HCT116 (cell line): ENCODE measurements at regions not wholly inside any gene's neighbourhood (a gene's known extent, or its start where the extent isn't known, plus 50 kb on each side); places are given as distances from the start of the nearest gene placed in this dataset.

Experiments
- ATAC-seq: fragments of 200-7000 bp; cut with Tn5 transposase; 2 replicates; pipeline ENCODE4 v1.9.1; 2020; ENCODE audit warnings: mild to moderate bottlenecking, moderate library complexity
- BruUV-seq: library from RNA; stranded (reverse); fragments of 400-500 nt; replicated peaks from 2 replicates; lab custom pipeline; 2021; lab: Mats Ljungman, UMichigan
- CTCF ChIA-PET: fragments of 300-600 bp; sonication (Branson Sonifier 250); formaldehyde crosslinking; loops from one replicate; lab custom pipeline; 2021; ENCODE audit warnings: antibody characterized with exemption; lab: Charles Lee
- POLR2A ChIA-PET: fragments of 300-600, 350-600 bp; sonication (Branson Sonifier 250); formaldehyde crosslinking; loops from one replicate; lab custom pipeline; 2021; ENCODE audit warnings: antibody characterized with exemption; lab: Charles Lee
- RAD21 ChIA-PET, 2 experiments: fragments of 300-600 bp; sonication (Branson Sonifier 250); formaldehyde crosslinking; loops; one replicate each; lab custom pipeline; 2023; ENCODE audit warnings: low total read pairs in 2 of 2; ENCODE audit not compliant: uncharacterized antibody in 2 of 2, unreplicated experiment in 2 of 2, low non-redundant PET in 1 of 2; lab: Charles Lee
- DNase-seq: peaks from one replicate; pipeline ENCODE4 v3.0.0-alpha.2; 2010; ENCODE audit warnings: low read depth, low spot score
- H2AFZ ChIP-seq: fragments of 200-600 bp; shearing (Covaris generic), sonication (generic); 2 replicates; pipeline ENCODE4 v1.6.1; 2017; ENCODE audit warnings: low read depth, mixed run types, mixed read lengths, antibody characterized with exemption, low read length; ENCODE audit not compliant: poor library complexity, severe bottlenecking
- H3K27ac ChIP-seq: 2 replicates; pipeline ENCODE4 v1.5.1; 2012; ENCODE audit warnings: low read depth, low read length
- H3K27me3 ChIP-seq: fragments of 200-600 bp; sonication (generic); 2 replicates; pipeline ENCODE4 v1.6.1; 2016; ENCODE audit warnings: mixed run types, low read length, mixed read lengths; ENCODE audit not compliant: insufficient read depth
- H3K36me3 ChIP-seq, 2 experiments: fragments of 200-500 bp in 1 of 2; fragments of 200-600 bp in 1 of 2; sonication (Bioruptor generic) in 1 of 2; sonication (generic) in 1 of 2; 2 replicates each; pipeline versions ENCODE4 v1.5.1 to v1.6.1; 2014 to 2016; ENCODE audit warnings: low read length in 2 of 2, inconsistent platforms in 1 of 2, mixed read lengths in 1 of 2, mixed run types in 1 of 2; ENCODE audit not compliant: insufficient read depth in 2 of 2, control insufficient read depth in 1 of 2
- H3K4me1 ChIP-seq, 2 experiments: fragments of 200-600 bp in 1 of 2; sonication (generic) in 1 of 2; 2 replicates each; pipeline versions ENCODE4 v1.5.1 to v1.6.1; 2012 to 2017; ENCODE audit warnings: low read length in 2 of 2, inconsistent platforms in 1 of 2, mild to moderate bottlenecking in 1 of 2, mixed read lengths in 1 of 2, mixed run types in 1 of 2, moderate library complexity in 1 of 2; ENCODE audit not compliant: insufficient read depth in 2 of 2, control insufficient read depth in 1 of 2
- H3K4me2 ChIP-seq: fragments of 200-600 bp; sonication (generic); 2 replicates; pipeline ENCODE4 v1.6.1; 2017; ENCODE audit warnings: mixed run types, low read length, mixed read lengths
- H3K4me3 ChIP-seq, 2 experiments: fragments of 200-600 bp in 1 of 2; sonication (generic) in 1 of 2; replicated peaks in 1 of 2; 2 replicates each; pipeline ENCODE4 v1.5.1; 2011 to 2016; ENCODE audit warnings: low read length in 2 of 2, control low read depth in 1 of 2, low read depth in 1 of 2, mild to moderate bottlenecking in 1 of 2, mixed read lengths in 1 of 2, mixed run types in 1 of 2
- H3K79me2 ChIP-seq: fragments of 200-600 bp; sonication (generic); 2 replicates; pipeline ENCODE4 v1.6.1; 2017; ENCODE audit warnings: mild to moderate bottlenecking, mixed run types, low read length, moderate library complexity, mixed read lengths; ENCODE audit not compliant: insufficient read depth
- H3K9ac ChIP-seq: fragments of 200-600 bp; sonication (generic); 2 replicates; pipeline ENCODE4 v1.6.1; 2016; ENCODE audit warnings: low read length, mixed read lengths
- H3K9me2 ChIP-seq: fragments of 200-600 bp; sonication (generic), shearing (Covaris generic); 2 replicates; pipeline ENCODE4 v1.6.1; 2017; ENCODE audit warnings: mixed run types, mild to moderate bottlenecking, moderate library complexity; ENCODE audit not compliant: insufficient read depth
- H3K9me3 ChIP-seq, 2 experiments: fragments of 200-500 bp in 1 of 2; fragments of 200-600 bp in 1 of 2; sonication (Bioruptor generic) in 1 of 2; sonication (generic) in 1 of 2; 2 replicates each; pipeline ENCODE4 v1.6.1; 2014 to 2017; ENCODE audit warnings: low read length in 2 of 2, mixed read lengths in 2 of 2, inconsistent platforms in 1 of 2, low read depth in 1 of 2, mild to moderate bottlenecking in 1 of 2, mixed run types in 1 of 2, moderate library complexity in 1 of 2; ENCODE audit not compliant: control insufficient read depth in 1 of 2, insufficient read depth in 1 of 2
- H4K20me1 ChIP-seq: fragments of 200-600 bp; sonication (generic), shearing (Covaris generic); 2 replicates; pipeline ENCODE4 v1.6.1; 2017; ENCODE audit warnings: mixed run types, mild to moderate bottlenecking, moderate library complexity; ENCODE audit not compliant: insufficient read depth
- ATF3 ChIP-seq: IDR thresholded peaks from 2 replicates; pipeline ENCODE4 v1.6.1; 2012
- CBX3 ChIP-seq: IDR thresholded peaks from 2 replicates; pipeline ENCODE4 v1.6.1; 2012; ENCODE audit warnings: low read depth
- CEBPB ChIP-seq: IDR thresholded peaks from 2 replicates; pipeline ENCODE4 v1.6.1; 2012; ENCODE audit warnings: low read depth
- CTCF ChIP-seq, 3 experiments: fragments of 200-600 bp in 1 of 3; sonication (generic) in 1 of 3; IDR thresholded peaks in 2 of 3; conservative IDR thresholded peaks in 1 of 3; 2 replicates each; pipeline ENCODE4 v1.5.1; 2012 to 2017; ENCODE audit warnings: low read depth in 2 of 3, low read length in 2 of 3, antibody characterized with exemption in 1 of 3, borderline replicate concordance in 1 of 3, control low read depth in 1 of 3, mild to moderate bottlenecking in 1 of 3, mixed read lengths in 1 of 3, mixed run types in 1 of 3, moderate library complexity in 1 of 3; ENCODE audit not compliant: insufficient read depth in 1 of 3
- ELF1 ChIP-seq: IDR thresholded peaks from 2 replicates; pipeline ENCODE4 v1.6.1; 2012; ENCODE audit warnings: low read depth, borderline replicate concordance
- EZH2 ChIP-seq: fragments of 200-600 bp; sonication (generic); IDR thresholded peaks from 2 replicates; pipeline ENCODE4 v1.6.1; 2017; ENCODE audit warnings: antibody characterized with exemption, mixed run types
- FOSL1 ChIP-seq: IDR thresholded peaks from 2 replicates; pipeline ENCODE4 v1.6.1; 2012; ENCODE audit warnings: low read depth
- MAX ChIP-seq: IDR thresholded peaks from 2 replicates; pipeline ENCODE4 v1.6.1; 2012
- REST ChIP-seq: IDR thresholded peaks from 2 replicates; pipeline ENCODE4 v1.6.1; 2012; ENCODE audit warnings: low read depth
- SIN3A ChIP-seq: IDR thresholded peaks from 2 replicates; pipeline ENCODE4 v1.6.1; 2012; ENCODE audit warnings: low read depth
- TCF7L2 ChIP-seq: IDR thresholded peaks from 2 replicates; pipeline ENCODE4 v1.7.0; 2011; ENCODE audit warnings: borderline replicate concordance, inconsistent platforms; ENCODE audit not compliant: insufficient read depth, insufficient read length; ENCODE audit errors: extremely low read depth
- YY1 ChIP-seq: IDR thresholded peaks from 2 replicates; pipeline ENCODE4 v1.6.1; 2011; ENCODE audit warnings: low read length, low read depth, moderate library complexity, mild to moderate bottlenecking; ENCODE audit not compliant: insufficient replicate concordance; ENCODE audit errors: extremely low read depth
- ZFX ChIP-seq: fragments of 450-650 bp; IDR thresholded peaks from 2 replicates; pipeline ENCODE4 v1.6.1; 2017
- ZNF274 ChIP-seq: fragments of 200-500 bp; sonication (Bioruptor generic); IDR thresholded peaks from 2 replicates; pipeline ENCODE4 v1.6.1; 2014; ENCODE audit warnings: mild to moderate bottlenecking, low read depth, low read length, inconsistent platforms
- intact Hi-C: fragments of 100-400 bp; cut with micrococcal nuclease; formaldehyde crosslinking; loops from 2 replicates; pipeline ENCODE4 v1.10.0; 2022

GRCh38 chr4:127134490-127134889, 498.3 kb upstream of the INTU start:
- Histone ChIP-seq H3K9me2 (no peaks in the 10 kb centered on the region), H3K4me1 (no peaks in the 10 kb centered on the region), H3K9ac (no peak overlapping the region), H3K9me3 (no peaks in the 10 kb centered on the region), H4K20me1 (no peaks in the 10 kb centered on the region), H3K36me3 (no peaks in the 10 kb centered on the region), H3K4me3 (no peak overlapping the region), H3K27me3 (no peaks in the 10 kb centered on the region), H3K27ac (no peak overlapping the region), H3K4me2 (no peak overlapping the region), H3K79me2 (no peaks in the 10 kb centered on the region), H2AFZ (no peak overlapping the region)
- POLR2A ChIA-PET = no interaction called here
- ATAC-seq = no peak
- intact Hi-C loops = no loop called here
- CTCF ChIA-PET = no interaction called here
- TF ChIP-seq CTCF (IDR thresholded peaks at IDR 0.05 in 2 of 3, conservative IDR thresholded peaks at IDR 0.05 in 1 of 3; ENCODE audit: borderline replicate concordance in 1 of 3, insufficient read depth in 1 of 3, low read depth in 2 of 3, low read length in 2 of 3) (no peak), CBX3 (no peak), FOSL1 (no peak), TCF7L2 (no peak), MAX (no peak), ELF1 (no peak), ZNF274 (no peak), CEBPB (no peak)
- RAD21 ChIA-PET = no interaction called here
- no TSS peak for BruUV-seq
- DNase-seq = no peak

GRCh38 chr4:127138586-127138985, 494.2 kb upstream of the INTU start:
- Histone ChIP-seq H3K4me1 (no peaks in the 10 kb centered on the region), H2AFZ (no peak overlapping the region), H3K9ac (no peak overlapping the region), H3K36me3 (no peaks in the 10 kb centered on the region), H3K27ac (no peak overlapping the region), H3K9me2 (no peaks in the 10 kb centered on the region; the same call in 1 of the 2 replicates), H4K20me1 (no peaks in the 10 kb centered on the region), H3K27me3 (no peaks in the 10 kb centered on the region), H3K4me2 (no peak overlapping the region), H3K79me2 (no peaks in the 10 kb centered on the region), H3K9me3 (no peaks in the 10 kb centered on the region), H3K4me3 (no peak overlapping the region)
- intact Hi-C loops = no loop called here
- ChIA-PET POLR2A (no interaction called here), CTCF (no interaction called here), RAD21 (no interaction called here)
- no TSS peak for BruUV-seq
- DNase-seq (no peak), ATAC-seq (no peak)
- TF ChIP-seq EZH2 (no peak), ATF3 (no peak), SIN3A (no peak), REST (no peak), ZFX (no peak), ELF1 (no peak), YY1 (no peak), TCF7L2 (no peak)
